Neutrophil (primary cell): ENCODE measurements at regions not wholly inside any gene's neighbourhood (a gene's known extent, or its start where the extent isn't known, plus 50 kb on each side); places are given as distances from the start of the nearest gene placed in this dataset.

ENCODE experiments used
- H3K27ac ChIP-seq: fragments of 200-600 bp; sonication (generic); 2 replicates; pipeline ENCODE4 v1.5.1; 2016; ENCODE audit warnings: mild to moderate bottlenecking, moderate library complexity
- H3K27me3 ChIP-seq: fragments of 200-600 bp; sonication (generic); 2 replicates; pipeline ENCODE4 v1.6.0; 2016; ENCODE audit warnings: mild to moderate bottlenecking
- H3K36me3 ChIP-seq: fragments of 200-600 bp; sonication (generic); 2 replicates; pipeline ENCODE4 v1.5.1; 2017
- H3K4me1 ChIP-seq, 2 experiments: fragments of 200-600 bp in 1 of 2; sonication (generic) in 1 of 2; 1 replicate in 1 of 2; 2 replicates in 1 of 2; pipeline versions ENCODE4 v1.5.1 to v1.6.1; 2013 to 2016; ENCODE audit warnings: low read depth in 1 of 2, low read length in 1 of 2, mild to moderate bottlenecking in 1 of 2, moderate library complexity in 1 of 2; ENCODE audit not compliant: control insufficient read depth in 1 of 2, insufficient read depth in 1 of 2
- H3K4me3 ChIP-seq, 2 experiments: fragments of 200-600 bp in 1 of 2; sonication (generic) in 1 of 2; 1 replicate in 1 of 2; 2 replicates in 1 of 2; pipeline ENCODE4 v1.5.1; 2013 to 2016; ENCODE audit warnings: low read depth in 1 of 2, low read length in 1 of 2, mild to moderate bottlenecking in 1 of 2, moderate library complexity in 1 of 2
- H3K9me3 ChIP-seq: fragments of 200-600 bp; sonication (generic); 2 replicates; pipeline ENCODE4 v1.5.1; 2016
- TF ChIP-seq, protein P1 (sequence below): fragments of 200-600 bp; sonication (generic); IDR thresholded peaks from 2 replicates; pipeline ENCODE4 v1.5.1; 2016; ENCODE audit warnings: antibody characterized with exemption

DNA sequence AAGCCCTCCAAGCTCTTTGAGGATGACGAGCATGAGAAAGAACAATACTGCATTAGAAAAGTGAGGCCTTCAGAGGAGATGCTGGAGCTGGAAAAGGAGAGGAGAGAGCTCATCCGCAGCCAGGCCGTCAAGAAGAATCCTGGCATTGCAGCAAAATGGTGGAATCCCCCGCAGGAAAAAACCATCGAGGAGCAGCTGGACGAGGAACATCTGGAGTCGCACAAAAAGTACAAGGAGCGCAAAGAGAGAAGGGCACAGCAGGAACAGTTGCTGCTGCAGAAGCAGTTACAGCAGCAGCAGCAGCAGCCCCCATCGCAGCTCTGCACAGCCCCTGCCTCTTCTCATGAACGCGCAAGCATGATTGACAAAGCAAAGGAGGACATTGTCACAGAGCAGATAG is 71.2 kb downstream of the C9orf152 start:
- Histone ChIP-seq H3K4me1 (peaks cover 5 to 9% of the 10 kb centered on the region in 2 experiments), H3K36me3 (no peaks in the 10 kb centered on the region), H3K4me3 (no peak overlapping the region), H3K27ac (no peak overlapping the region), H3K9me3 (no peaks in the 10 kb centered on the region), H3K27me3 (no peaks in the 10 kb centered on the region)
- TF ChIP-seq, protein P1, sequence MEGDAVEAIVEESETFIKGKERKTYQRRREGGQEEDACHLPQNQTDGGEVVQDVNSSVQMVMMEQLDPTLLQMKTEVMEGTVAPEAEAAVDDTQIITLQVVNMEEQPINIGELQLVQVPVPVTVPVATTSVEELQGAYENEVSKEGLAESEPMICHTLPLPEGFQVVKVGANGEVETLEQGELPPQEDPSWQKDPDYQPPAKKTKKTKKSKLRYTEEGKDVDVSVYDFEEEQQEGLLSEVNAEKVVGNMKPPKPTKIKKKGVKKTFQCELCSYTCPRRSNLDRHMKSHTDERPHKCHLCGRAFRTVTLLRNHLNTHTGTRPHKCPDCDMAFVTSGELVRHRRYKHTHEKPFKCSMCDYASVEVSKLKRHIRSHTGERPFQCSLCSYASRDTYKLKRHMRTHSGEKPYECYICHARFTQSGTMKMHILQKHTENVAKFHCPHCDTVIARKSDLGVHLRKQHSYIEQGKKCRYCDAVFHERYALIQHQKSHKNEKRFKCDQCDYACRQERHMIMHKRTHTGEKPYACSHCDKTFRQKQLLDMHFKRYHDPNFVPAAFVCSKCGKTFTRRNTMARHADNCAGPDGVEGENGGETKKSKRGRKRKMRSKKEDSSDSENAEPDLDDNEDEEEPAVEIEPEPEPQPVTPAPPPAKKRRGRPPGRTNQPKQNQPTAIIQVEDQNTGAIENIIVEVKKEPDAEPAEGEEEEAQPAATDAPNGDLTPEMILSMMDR = no peak

DNA sequence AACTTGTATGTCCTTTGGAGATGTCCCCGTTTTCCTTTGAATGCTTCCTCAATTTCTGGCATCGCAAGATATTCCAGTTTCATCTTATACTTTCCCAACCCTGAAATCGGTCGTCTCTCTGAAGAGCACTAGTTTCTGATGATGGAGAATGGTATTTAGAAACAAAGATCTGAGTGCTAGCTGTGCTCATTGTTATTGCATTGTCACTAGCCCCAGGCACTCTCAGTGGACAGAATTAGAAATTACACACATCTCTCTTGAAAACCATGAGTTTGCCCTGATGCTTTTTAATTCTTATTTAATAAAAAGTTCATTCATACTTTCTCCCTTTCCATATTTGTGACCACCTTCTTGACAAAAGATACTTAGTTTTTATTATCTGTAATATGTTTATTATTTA is 67.7 kb downstream of the C9orf152 start:
- Histone ChIP-seq H3K27ac (no peak overlapping the region), H3K36me3 (no peaks in the 10 kb centered on the region), H3K4me1 (no peaks in the 10 kb centered on the region)

DNA sequence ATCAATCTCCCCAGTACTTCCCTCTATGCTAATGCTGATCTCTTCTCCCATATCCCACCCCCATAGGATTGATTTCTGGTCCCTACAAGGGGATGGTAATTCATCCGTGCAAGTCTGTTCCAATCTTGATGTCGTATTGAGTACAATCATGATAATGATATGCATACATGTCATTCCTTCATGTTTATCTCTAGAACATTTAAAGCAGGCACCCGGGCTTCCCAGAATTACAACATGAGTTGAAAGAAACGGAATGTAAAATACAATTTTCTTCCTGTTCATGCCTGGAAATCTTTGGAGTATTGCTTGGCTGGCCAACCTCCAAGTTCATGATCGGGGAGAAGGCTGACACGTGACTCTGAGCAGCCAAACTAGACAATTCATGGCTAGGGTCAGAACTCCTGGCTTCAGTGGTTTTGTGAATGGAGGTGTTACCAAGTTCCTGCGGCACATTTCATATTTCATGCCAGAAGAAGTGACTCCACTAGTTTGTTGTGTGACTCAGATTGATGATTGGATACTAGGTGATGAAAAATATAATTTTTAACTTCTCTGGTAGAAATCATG is 66.6 kb downstream of the C9orf152 start:
- TF ChIP-seq, protein P1 = no peak
- no peaks in the 10 kb centered on the region for H3K9me3 ChIP-seq
- no peaks in the 10 kb centered on the region for H3K4me1 ChIP-seq
- no peaks in the 10 kb centered on the region for H3K27me3 ChIP-seq
- no peak overlapping the region for H3K4me3 ChIP-seq
- no peak overlapping the region for H3K27ac ChIP-seq
- no peaks in the 10 kb centered on the region for H3K36me3 ChIP-seq

More for the DNA sequence above, 67.7 kb downstream of the C9orf152 start:
- H3K9me3 ChIP-seq = no peaks in the 10 kb centered on the region
- TF ChIP-seq, protein P1 = no peak
- H3K4me3 ChIP-seq = no peak overlapping the region
- no peaks in the 10 kb centered on the region for H3K27me3 ChIP-seq

DNA sequence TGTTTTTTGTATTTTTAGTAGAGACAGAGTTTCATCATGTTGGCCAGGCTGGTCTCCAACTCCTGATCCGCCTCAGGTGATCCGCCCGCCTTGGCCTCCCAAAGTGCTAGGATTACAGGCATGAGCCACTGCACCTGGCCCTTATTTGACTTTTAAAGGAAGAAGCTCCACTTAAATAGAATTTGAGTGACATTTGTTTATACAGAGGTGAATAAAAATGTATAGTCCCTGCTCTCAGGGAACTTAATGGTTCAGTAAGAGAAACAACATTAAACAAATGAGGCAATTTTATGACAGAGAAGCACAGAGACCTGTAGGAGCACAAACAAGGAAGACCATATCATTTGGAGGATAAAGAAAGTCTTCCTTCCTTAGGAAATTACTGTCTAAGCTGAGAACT is 65.7 kb downstream of the C9orf152 start:
- Histone ChIP-seq H3K27ac (no peak overlapping the region), H3K4me1 (no peaks in the 10 kb centered on the region), H3K27me3 (no peaks in the 10 kb centered on the region), H3K4me3 (no peak overlapping the region), H3K36me3 (no peaks in the 10 kb centered on the region), H3K9me3 (no peaks in the 10 kb centered on the region)
- TF ChIP-seq, protein P1 = no peak

DNA sequence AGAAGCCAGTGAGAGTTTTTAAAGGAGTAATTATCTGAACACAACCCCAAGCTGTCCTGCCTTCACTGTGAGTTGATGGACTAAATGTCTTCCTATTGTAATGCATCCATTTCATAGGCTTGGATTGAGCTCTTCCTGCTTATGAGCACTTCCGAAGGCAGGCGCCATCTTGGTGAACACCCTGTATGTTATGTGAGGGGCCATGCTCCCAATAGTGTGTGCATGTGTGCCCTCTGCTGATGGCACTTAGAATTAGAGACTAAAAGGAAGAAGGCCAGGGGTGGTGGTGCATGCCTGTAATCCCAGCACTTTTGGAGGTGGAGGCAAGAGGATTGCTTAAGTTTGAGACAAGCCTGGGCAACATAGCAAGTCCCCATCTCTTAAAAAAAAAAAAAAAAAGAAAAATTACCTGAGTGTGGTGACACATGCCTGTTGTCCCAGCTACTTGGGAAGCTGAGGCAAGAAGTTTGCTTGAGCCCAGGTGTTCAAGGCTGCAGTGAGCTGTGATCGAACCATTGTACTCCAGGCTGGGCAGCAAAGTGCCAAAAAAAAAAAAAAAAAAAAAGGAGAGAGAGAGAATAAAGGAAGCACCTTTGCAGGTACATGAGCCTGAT is 65.0 kb downstream of the C9orf152 start:
- no peaks in the 10 kb centered on the region for H3K4me1 ChIP-seq
- no peak overlapping the region for H3K4me3 ChIP-seq
- TF ChIP-seq, protein P1 = no peak
- no peak overlapping the region for H3K27ac ChIP-seq
- no peaks in the 10 kb centered on the region for H3K27me3 ChIP-seq
- no peaks in the 10 kb centered on the region for H3K9me3 ChIP-seq
- H3K36me3 ChIP-seq = no peaks in the 10 kb centered on the region
